Ishikawa (cell line): ENCODE measurements at regions not wholly inside any gene's neighbourhood (a gene's known extent, or its start where the extent isn't known, plus 50 kb on each side); places are given as distances from the start of the nearest gene placed in this dataset.

Experiments used
- CREB1 ChIP-seq: IDR thresholded peaks from 2 replicates; pipeline ENCODE4 v1.6.1; 2012; ENCODE audit warnings: low read depth
- EGR1 ChIP-seq: IDR thresholded peaks from 2 replicates; pipeline ENCODE4 v1.6.1; 2012
- EP300 ChIP-seq: IDR thresholded peaks from 2 replicates; pipeline ENCODE4 v1.6.1; 2012; ENCODE audit warnings: borderline replicate concordance
- FOXM1 ChIP-seq: IDR thresholded peaks from 2 replicates; pipeline ENCODE4 v1.6.1; 2012; ENCODE audit warnings: low read depth, borderline replicate concordance
- NFIC ChIP-seq: IDR thresholded peaks from 2 replicates; pipeline ENCODE4 v1.6.1; 2012
- RAD21 ChIP-seq: IDR thresholded peaks from 2 replicates; pipeline ENCODE4 v1.6.1; 2012; ENCODE audit warnings: low read depth
- TAF1 ChIP-seq: IDR thresholded peaks from 2 replicates; pipeline ENCODE4 v1.6.1; 2012; ENCODE audit warnings: low read depth, mild to moderate bottlenecking
- TCF12 ChIP-seq: IDR thresholded peaks from 2 replicates; pipeline ENCODE4 v1.6.1; 2012; ENCODE audit warnings: low read depth
- TEAD4 ChIP-seq: IDR thresholded peaks from 2 replicates; pipeline ENCODE4 v1.6.1; 2012
- YY1 ChIP-seq: IDR thresholded peaks from 2 replicates; pipeline ENCODE4 v1.6.1; 2012; ENCODE audit warnings: low read depth
- TF ChIP-seq, protein P1 (sequence below): IDR thresholded peaks from 2 replicates; pipeline ENCODE4 v1.6.1; 2012; ENCODE audit warnings: low read depth, mild to moderate bottlenecking
- TF ChIP-seq, protein P2 (sequence below): IDR thresholded peaks from 2 replicates; pipeline ENCODE4 v1.6.1; 2012

DNA sequence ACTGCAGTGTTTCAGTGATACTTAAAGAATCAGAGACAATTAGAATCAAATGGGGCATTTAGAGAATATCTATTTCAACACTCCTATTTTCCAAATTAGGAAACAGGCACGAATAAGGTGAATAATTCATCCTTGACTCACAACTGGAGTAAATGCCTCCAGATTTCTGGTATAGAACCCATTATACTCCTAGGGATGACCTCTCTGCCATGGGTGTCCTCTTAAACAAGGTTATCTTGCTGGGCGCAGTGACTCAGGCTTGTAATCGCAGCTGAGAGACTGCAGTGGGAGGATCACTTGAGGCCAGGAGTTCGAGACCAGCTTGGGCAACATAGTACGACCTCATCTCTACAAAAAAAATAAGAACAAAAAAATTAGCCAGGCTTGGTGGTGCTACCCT, 139.8 kb upstream of the ELAC2 start:
- TF ChIP-seq RAD21 (no peak), CREB1 (no peak), TEAD4 (no peak), EGR1 (no peak), EP300 (no peak), TAF1 (no peak), NFIC (no peak), TCF12 (no peak), YY1 (no peak), FOXM1 (no peak)
- TF ChIP-seq, protein P1, sequence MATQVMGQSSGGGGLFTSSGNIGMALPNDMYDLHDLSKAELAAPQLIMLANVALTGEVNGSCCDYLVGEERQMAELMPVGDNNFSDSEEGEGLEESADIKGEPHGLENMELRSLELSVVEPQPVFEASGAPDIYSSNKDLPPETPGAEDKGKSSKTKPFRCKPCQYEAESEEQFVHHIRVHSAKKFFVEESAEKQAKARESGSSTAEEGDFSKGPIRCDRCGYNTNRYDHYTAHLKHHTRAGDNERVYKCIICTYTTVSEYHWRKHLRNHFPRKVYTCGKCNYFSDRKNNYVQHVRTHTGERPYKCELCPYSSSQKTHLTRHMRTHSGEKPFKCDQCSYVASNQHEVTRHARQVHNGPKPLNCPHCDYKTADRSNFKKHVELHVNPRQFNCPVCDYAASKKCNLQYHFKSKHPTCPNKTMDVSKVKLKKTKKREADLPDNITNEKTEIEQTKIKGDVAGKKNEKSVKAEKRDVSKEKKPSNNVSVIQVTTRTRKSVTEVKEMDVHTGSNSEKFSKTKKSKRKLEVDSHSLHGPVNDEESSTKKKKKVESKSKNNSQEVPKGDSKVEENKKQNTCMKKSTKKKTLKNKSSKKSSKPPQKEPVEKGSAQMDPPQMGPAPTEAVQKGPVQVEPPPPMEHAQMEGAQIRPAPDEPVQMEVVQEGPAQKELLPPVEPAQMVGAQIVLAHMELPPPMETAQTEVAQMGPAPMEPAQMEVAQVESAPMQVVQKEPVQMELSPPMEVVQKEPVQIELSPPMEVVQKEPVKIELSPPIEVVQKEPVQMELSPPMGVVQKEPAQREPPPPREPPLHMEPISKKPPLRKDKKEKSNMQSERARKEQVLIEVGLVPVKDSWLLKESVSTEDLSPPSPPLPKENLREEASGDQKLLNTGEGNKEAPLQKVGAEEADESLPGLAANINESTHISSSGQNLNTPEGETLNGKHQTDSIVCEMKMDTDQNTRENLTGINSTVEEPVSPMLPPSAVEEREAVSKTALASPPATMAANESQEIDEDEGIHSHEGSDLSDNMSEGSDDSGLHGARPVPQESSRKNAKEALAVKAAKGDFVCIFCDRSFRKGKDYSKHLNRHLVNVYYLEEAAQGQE, result no peak
- TF ChIP-seq, protein P2, sequence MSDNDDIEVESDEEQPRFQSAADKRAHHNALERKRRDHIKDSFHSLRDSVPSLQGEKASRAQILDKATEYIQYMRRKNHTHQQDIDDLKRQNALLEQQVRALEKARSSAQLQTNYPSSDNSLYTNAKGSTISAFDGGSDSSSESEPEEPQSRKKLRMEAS, result no peak
